ENCODE measurements at regions not wholly inside any gene's neighbourhood (a gene's known extent, or its start where the extent isn't known, plus 50 kb on each side); places are given as distances from the start of the nearest gene placed in this dataset.

GRCh38 chr2:18503376-18504228 lies 56.9 kb downstream of the RDH14 start:
- Mint-ChIP-seq H3K27ac (no peak overlapping the region), H3K4me3 (no peak overlapping the region), H3K9me3 (no peaks in the 10 kb centered on the region)

GRCh38 chr2:18502142-18502541 lies 58.3 kb downstream of the RDH14 start:
- no peaks in the 10 kb centered on the region for H3K9me3 Mint-ChIP-seq
- no peak for ATAC-seq
- H3K36me3 Mint-ChIP-seq, result no peaks in the 10 kb centered on the region

More at GRCh38 chr2:18503376-18504228, 56.9 kb downstream of the RDH14 start:
- DNase-seq (ENCODE audit: low spot score in 2 of 2), result no peak
- ATAC-seq, result no peak
- Mint-ChIP-seq H3K36me3 (no peaks in the 10 kb centered on the region), H3K4me1 (no peaks in the 10 kb centered on the region)

GRCh38 chr2:18501729-18502128 lies 58.7 kb downstream of the RDH14 start:
- no peak for DNase-seq (ENCODE audit: low spot score in 2 of 2)
- ATAC-seq, result no peak

More at GRCh38 chr2:18502142-18502541, 58.3 kb downstream of the RDH14 start:
- Mint-ChIP-seq H3K27ac (no peak overlapping the region), H3K4me3 (no peak overlapping the region), H3K4me1 (no peaks in the 10 kb centered on the region)
- DNase-seq (ENCODE audit: low spot score in 2 of 2), result no peak

GRCh38 chr2:18501156-18501555 lies 59.3 kb downstream of the RDH14 start:
- no peak for DNase-seq (ENCODE audit: low spot score in 2 of 2)
- Mint-ChIP-seq H3K4me3 (no peak overlapping the region), H3K9me3 (no peaks in the 10 kb centered on the region), H3K36me3 (no peaks in the 10 kb centered on the region), H3K27ac (no peak overlapping the region), H3K4me1 (no peaks in the 10 kb centered on the region)
- no peak for ATAC-seq

More at GRCh38 chr2:18501729-18502128, 58.7 kb downstream of the RDH14 start:
- H3K27ac Mint-ChIP-seq, result no peak overlapping the region
- no peaks in the 10 kb centered on the region for H3K4me1 Mint-ChIP-seq
- H3K4me3 Mint-ChIP-seq, result no peak overlapping the region
- H3K9me3 Mint-ChIP-seq, result no peaks in the 10 kb centered on the region
- no peaks in the 10 kb centered on the region for H3K36me3 Mint-ChIP-seq

GRCh38 chr2:18500333-18500732 lies 60.1 kb downstream of the RDH14 start:
- H3K4me3 Mint-ChIP-seq, result no peak overlapping the region

GRCh38 chr2:18498531-18498930 lies 61.9 kb downstream of the RDH14 start:
- Mint-ChIP-seq H3K4me3 (no peak overlapping the region), H3K4me1 (no peaks in the 10 kb centered on the region)
- DNase-seq (ENCODE audit: low spot score in 2 of 2), result no peak

More at GRCh38 chr2:18500333-18500732, 60.1 kb downstream of the RDH14 start:
- no peak for ATAC-seq
- H3K36me3 Mint-ChIP-seq, result no peaks in the 10 kb centered on the region
- no peaks in the 10 kb centered on the region for H3K9me3 Mint-ChIP-seq
- DNase-seq (ENCODE audit: low spot score in 2 of 2), result no peak
- H3K4me1 Mint-ChIP-seq, result no peaks in the 10 kb centered on the region
- no peak overlapping the region for H3K27ac Mint-ChIP-seq

GRCh38 chr2:18496516-18496915 lies 63.9 kb downstream of the RDH14 start:
- H3K36me3 Mint-ChIP-seq, result no peaks in the 10 kb centered on the region
- no peaks in the 10 kb centered on the region for H3K9me3 Mint-ChIP-seq
- H3K4me3 Mint-ChIP-seq, result no peak overlapping the region
- ATAC-seq (no peak), DNase-seq (ENCODE audit: low spot score in 2 of 2) (no peak)
- no peaks in the 10 kb centered on the region for H3K4me1 Mint-ChIP-seq
- H3K27ac Mint-ChIP-seq, result no peak overlapping the region

More at GRCh38 chr2:18498531-18498930, 61.9 kb downstream of the RDH14 start:
- Mint-ChIP-seq H3K36me3 (no peaks in the 10 kb centered on the region), H3K27ac (no peak overlapping the region), H3K9me3 (no peaks in the 10 kb centered on the region)
- ATAC-seq, result no peak

GRCh38 chr2:18495058-18495457 lies 65.4 kb downstream of the RDH14 start:
- no peak for ATAC-seq
- no peak for DNase-seq (ENCODE audit: low spot score in 2 of 2)
- Mint-ChIP-seq H3K9me3 (no peaks in the 10 kb centered on the region), H3K27ac (no peak overlapping the region), H3K4me3 (no peak overlapping the region), H3K4me1 (no peaks in the 10 kb centered on the region), H3K36me3 (no peaks in the 10 kb centered on the region)

GRCh38 chr2:18492721-18493120 lies 67.7 kb downstream of the RDH14 start:
- no peak overlapping the region for H3K27ac Mint-ChIP-seq
- H3K4me1 Mint-ChIP-seq, result no peaks in the 10 kb centered on the region
- ATAC-seq (no peak), DNase-seq (ENCODE audit: low spot score in 2 of 2) (no peak)
- H3K4me3 Mint-ChIP-seq, result no peak overlapping the region
- H3K36me3 Mint-ChIP-seq, result no peaks in the 10 kb centered on the region
- H3K9me3 Mint-ChIP-seq, result no peaks in the 10 kb centered on the region

- no peaks in the 10 kb centered on the region for H3K4me1 Mint-ChIP-seq
- no peaks in the 10 kb centered on the region for H3K36me3 Mint-ChIP-seq
- ATAC-seq, result no peak
Measured at GRCh38 chr2:18491577-18491976, 68.9 kb downstream of the RDH14 start.

GRCh38 chr2:18490901-18491300 lies 69.6 kb downstream of the RDH14 start:
- no peak for ATAC-seq
- Mint-ChIP-seq H3K36me3 (no peaks in the 10 kb centered on the region), H3K4me1 (no peaks in the 10 kb centered on the region), H3K27ac (no peak overlapping the region), H3K9me3 (no peaks in the 10 kb centered on the region), H3K4me3 (no peak overlapping the region)
- DNase-seq (ENCODE audit: low spot score in 2 of 2), result no peak

More at GRCh38 chr2:18491577-18491976, 68.9 kb downstream of the RDH14 start:
- Mint-ChIP-seq H3K9me3 (no peaks in the 10 kb centered on the region), H3K27ac (no peak overlapping the region), H3K4me3 (no peak overlapping the region)
- no peak for DNase-seq (ENCODE audit: low spot score in 2 of 2)

GRCh38 chr2:18487106-18487913 lies 73.1 kb downstream of the RDH14 start:
- ATAC-seq, result no peak
- Mint-ChIP-seq H3K4me1 (no peaks in the 10 kb centered on the region), H3K4me3 (no peak overlapping the region), H3K9me3 (no peaks in the 10 kb centered on the region), H3K36me3 (no peaks in the 10 kb centered on the region), H3K27ac (no peak overlapping the region)
- no peak for DNase-seq (ENCODE audit: low spot score in 2 of 2)

GRCh38 chr2:18484625-18485024 lies 75.8 kb downstream of the RDH14 start:
- Mint-ChIP-seq H3K4me1 (no peaks in the 10 kb centered on the region), H3K27ac (no peak overlapping the region), H3K9me3 (no peaks in the 10 kb centered on the region), H3K36me3 (no peaks in the 10 kb centered on the region), H3K4me3 (no peak overlapping the region)
- ATAC-seq (no peak), DNase-seq (ENCODE audit: low spot score in 2 of 2) (no peak)

GRCh38 chr2:18483896-18484295 lies 76.6 kb downstream of the RDH14 start:
- H3K4me1 Mint-ChIP-seq, result no peaks in the 10 kb centered on the region

GRCh38 chr2:18482666-18483065 lies 77.8 kb downstream of the RDH14 start:
- Mint-ChIP-seq H3K36me3 (no peaks in the 10 kb centered on the region), H3K27ac (no peak overlapping the region), H3K4me1 (no peaks in the 10 kb centered on the region)

More at GRCh38 chr2:18483896-18484295, 76.6 kb downstream of the RDH14 start:
- DNase-seq (ENCODE audit: low spot score in 2 of 2), result no peak
- Mint-ChIP-seq H3K36me3 (no peaks in the 10 kb centered on the region), H3K9me3 (no peaks in the 10 kb centered on the region), H3K27ac (no peak overlapping the region), H3K4me3 (no peak overlapping the region)
- ATAC-seq, result no peak

More at GRCh38 chr2:18482666-18483065, 77.8 kb downstream of the RDH14 start:
- no peak for ATAC-seq
- H3K4me3 Mint-ChIP-seq, result no peak overlapping the region
- H3K9me3 Mint-ChIP-seq, result no peaks in the 10 kb centered on the region
- DNase-seq (ENCODE audit: low spot score in 2 of 2), result no peak
